GM19238 (cell line): ENCODE measurements at regions not wholly inside any gene's neighbourhood (a gene's known extent, or its start where the extent isn't known, plus 50 kb on each side); places are given as distances from the start of the nearest gene placed in this dataset.

Source experiments
- DNase-seq: peaks from one replicate; pipeline ENCODE4 v3.0.0; 2011; ENCODE audit warnings: low spot score; ENCODE audit not compliant: insufficient read length

GRCh38 chr15:79186616-79187015 is 95.9 kb upstream of the ANKRD34C start:
- DNase-seq: no peak

- DNase-seq: no peak
These were observed 94.6 kb upstream of the RASGRF1 start for GRCh38 chr15:79185199-79185598.

GRCh38 chr15:79184465-79184892 is 93.9 kb upstream of the RASGRF1 start:
- DNase-seq: peak; percentile 45

- DNase-seq: no peak
These were observed 89.7 kb upstream of the RASGRF1 start for GRCh38 chr15:79180318-79180717.

- DNase-seq: no peak
These were observed 89.0 kb upstream of the RASGRF1 start for GRCh38 chr15:79179597-79179996.

GRCh38 chr15:79179108-79179561 is 88.6 kb upstream of the RASGRF1 start:
- no peak for DNase-seq

GRCh38 chr15:79178594-79178993 is 88.0 kb upstream of the RASGRF1 start:
- no peak for DNase-seq

GRCh38 chr15:79176151-79176550 is 85.6 kb upstream of the RASGRF1 start:
- DNase-seq: no peak

GRCh38 chr15:79172801-79173460 is 82.4 kb upstream of the RASGRF1 start:
- no peak for DNase-seq

GRCh38 chr15:79172032-79172481 is 81.5 kb upstream of the RASGRF1 start:
- DNase-seq: no peak

- no peak for DNase-seq
These were observed 80.9 kb upstream of the RASGRF1 start for GRCh38 chr15:79171320-79172031.

GRCh38 chr15:79170256-79170664 is 79.7 kb upstream of the RASGRF1 start:
- no peak for DNase-seq

- DNase-seq: no peak
These were observed 79.0 kb upstream of the RASGRF1 start for GRCh38 chr15:79169526-79170133.

- no peak for DNase-seq
These were observed 78.4 kb upstream of the RASGRF1 start for GRCh38 chr15:79168922-79169456.

- DNase-seq: no peak
These were observed 77.2 kb upstream of the RASGRF1 start for GRCh38 chr15:79167776-79168175.

- no peak for DNase-seq
These were observed 75.9 kb upstream of the RASGRF1 start for GRCh38 chr15:79166311-79166955.

- DNase-seq: no peak
These were observed 73.9 kb upstream of the RASGRF1 start for GRCh38 chr15:79164465-79164864.

GRCh38 chr15:79164043-79164442 is 73.5 kb upstream of the RASGRF1 start:
- DNase-seq: no peak

- no peak for DNase-seq
These were observed 72.8 kb upstream of the RASGRF1 start for GRCh38 chr15:79163395-79163794.

GRCh38 chr15:79161837-79162508 is 71.4 kb upstream of the RASGRF1 start:
- DNase-seq: no peak

GRCh38 chr15:79160211-79160610 is 69.6 kb upstream of the RASGRF1 start:
- no peak for DNase-seq
